ENCODE measurements at regions not wholly inside any gene's neighbourhood (a gene's known extent, or its start where the extent isn't known, plus 50 kb on each side); places are given as distances from the start of the nearest gene placed in this dataset.
"Not testable (repeated sequence)": the region's sequence is repeated elsewhere in the genome, so short reads cannot be mapped to it uniquely, and the experiment has no call there.

- ATAC-seq (replicated peaks in 6 of 8), result no peak
- in situ Hi-C loops (cut with MboI; ENCODE audit: low pct_unique_long_range_greater_than_20kb in 2 of 9, low sequenced_read_pairs in 9 of 9, unreplicated experiment in 9 of 9), result no loop called here
These were observed 1721.9 kb downstream of the OLFM4 start for GRCh38 chr13:54750521-54750920.

GRCh38 chr13:54758795-54759194 lies 1730.2 kb downstream of the OLFM4 start:
- no peak for ATAC-seq (replicated peaks in 6 of 8)
- Histone ChIP-seq H3K4me3 (no peak overlapping the region), H3K27ac (no peak overlapping the region), H3K4me1 (replicated peaks in 1 of 2) (no peaks in the 10 kb centered on the region)
- in situ Hi-C loops (cut with MboI; ENCODE audit: low pct_unique_long_range_greater_than_20kb in 2 of 9, low sequenced_read_pairs in 9 of 9, unreplicated experiment in 9 of 9), result no loop called here

More at GRCh38 chr13:54750521-54750920, 1721.9 kb downstream of the OLFM4 start:
- H3K27ac ChIP-seq, result no peak overlapping the region
- WGBS, 10 experiments, result 0 to 100% (median 83%) methylated on average over 1 to 3 of the region's 3 CpGs; no CpG with 5 or more reads in 3 of the 10 experiments
- no peak overlapping the region for H3K4me3 ChIP-seq
- H3K4me1 ChIP-seq (replicated peaks in 1 of 2), result no peaks in the 10 kb centered on the region

- no peak for ATAC-seq (replicated peaks in 6 of 8)
- Histone ChIP-seq H3K4me1 (replicated peaks in 1 of 2) (no peaks in the 10 kb centered on the region), H3K4me3 (no peak overlapping the region), H3K27ac (no peak overlapping the region)
- 0 to 89% (median 68%) methylated on average over 1 to 2 of the region's 2 CpGs for WGBS, 10 experiments
- in situ Hi-C loops (cut with MboI; ENCODE audit: low pct_unique_long_range_greater_than_20kb in 2 of 9, low sequenced_read_pairs in 9 of 9, unreplicated experiment in 9 of 9), result no loop called here
These were observed 1739.6 kb downstream of the OLFM4 start for GRCh38 chr13:54768214-54768613.

- Histone ChIP-seq H3K27ac (no peak overlapping the region), H3K4me1 (replicated peaks in 1 of 2) (no peaks in the 10 kb centered on the region), H3K4me3 (no peak overlapping the region)
- in situ Hi-C loops (cut with MboI; ENCODE audit: low pct_unique_long_range_greater_than_20kb in 2 of 9, low sequenced_read_pairs in 9 of 9, unreplicated experiment in 9 of 9), result no loop called here
- WGBS, 10 experiments, result 5 to 97% (median 90%) methylated on average over 2 to 9 of the region's 13 CpGs; no CpG with 5 or more reads in 7 of the 10 experiments
- ATAC-seq (replicated peaks in 6 of 8), result no peak
These were observed 1747.0 kb downstream of the OLFM4 start for GRCh38 chr13:54775501-54776191.

- no peaks in the 10 kb centered on the region for H3K4me1 ChIP-seq (replicated peaks in 1 of 2)
- 0 to 93% (median 79%) methylated on average over 1 to 8 of the region's 12 CpGs; no CpG with 5 or more reads in 4 of the 10 experiments for WGBS, 10 experiments
- H3K4me3 ChIP-seq, result no peak overlapping the region
- no peak overlapping the region for H3K27ac ChIP-seq
- in situ Hi-C loops (cut with MboI; ENCODE audit: low pct_unique_long_range_greater_than_20kb in 2 of 9, low sequenced_read_pairs in 9 of 9, unreplicated experiment in 9 of 9), result no loop called here
- ATAC-seq (replicated peaks in 6 of 8), result no peak
These were observed 1759.1 kb downstream of the OLFM4 start for GRCh38 chr13:54787754-54788153.

- in situ Hi-C loops (cut with MboI; ENCODE audit: low pct_unique_long_range_greater_than_20kb in 2 of 9, low sequenced_read_pairs in 9 of 9, unreplicated experiment in 9 of 9), result no loop called here
- H3K4me3 ChIP-seq, result no peak overlapping the region
- H3K4me1 ChIP-seq (replicated peaks in 1 of 2), result no peaks in the 10 kb centered on the region
- H3K27ac ChIP-seq, result no peak overlapping the region
- 40 to 100% (median 98%) methylated on average over 2 to 10 of the region's 37 CpGs; no CpG with 5 or more reads in 7 of the 10 experiments for WGBS, 10 experiments
- no peak for ATAC-seq (replicated peaks in 6 of 8)
These were observed 1771.1 kb downstream of the OLFM4 start for GRCh38 chr13:54799621-54800226.

- peak in 3 of 8 experiments; percentile 27 to 60 (median 60) for ATAC-seq (replicated peaks in 6 of 8)
- Histone ChIP-seq H3K27ac (no peak overlapping the region), H3K4me1 (replicated peaks in 1 of 2) (no peaks in the 10 kb centered on the region), H3K4me3 (no peak overlapping the region)
- 25 to 100% (median 60%) methylated on average over 1 to 4 of the region's 4 CpGs for WGBS, 10 experiments
- in situ Hi-C loops (cut with MboI; ENCODE audit: low pct_unique_long_range_greater_than_20kb in 2 of 9, low sequenced_read_pairs in 9 of 9, unreplicated experiment in 9 of 9), result no loop called here
These were observed 1773.6 kb downstream of the OLFM4 start for GRCh38 chr13:54802226-54802625.

- Histone ChIP-seq H3K27ac (no peak overlapping the region), H3K4me1 (replicated peaks in 1 of 2) (no peaks in the 10 kb centered on the region), H3K4me3 (no peak overlapping the region)
- in situ Hi-C loops (cut with MboI; ENCODE audit: low pct_unique_long_range_greater_than_20kb in 2 of 9, low sequenced_read_pairs in 9 of 9, unreplicated experiment in 9 of 9), result no loop called here
- no peak for ATAC-seq (replicated peaks in 6 of 8)
- 29 to 100% (median 81%) methylated on average over 1 to 3 of the region's 3 CpGs; no CpG with 5 or more reads in 1 of the 10 experiments for WGBS, 10 experiments
These were observed 1777.1 kb downstream of the OLFM4 start for GRCh38 chr13:54805743-54806142.

- H3K4me1 ChIP-seq (replicated peaks in 1 of 2); ATAC-seq (replicated peaks in 6 of 8); in situ Hi-C loops (cut with MboI; ENCODE audit: low pct_unique_long_range_greater_than_20kb in 2 of 9, low sequenced_read_pairs in 9 of 9, unreplicated experiment in 9 of 9); H3K4me3 ChIP-seq; H3K27ac ChIP-seq: not testable (repeated sequence)
- WGBS, 10 experiments, result 0 to 100% (median 84%) methylated on average over 1 to 2 of the region's 4 CpGs; no CpG with 5 or more reads in 6 of the 10 experiments
These were observed 1793.4 kb downstream of the OLFM4 start for GRCh38 chr13:54821938-54822470.

- in situ Hi-C loops (cut with MboI; ENCODE audit: low pct_unique_long_range_greater_than_20kb in 2 of 9, low sequenced_read_pairs in 9 of 9, unreplicated experiment in 9 of 9); H3K27ac ChIP-seq; H3K4me1 ChIP-seq (replicated peaks in 1 of 2); ATAC-seq (replicated peaks in 6 of 8); H3K4me3 ChIP-seq: not testable (repeated sequence)
- 0 to 92% (median 10%) methylated on average over 1 to 5 of the region's 28 CpGs; no CpG with 5 or more reads in 7 of the 10 experiments for WGBS, 10 experiments
These were observed 1800.9 kb downstream of the OLFM4 start for GRCh38 chr13:54829391-54830068.

GRCh38 chr13:54836273-54836672 lies 1807.7 kb downstream of the OLFM4 start:
- WGBS, 10 experiments, result 0 to 100% (median 71%) methylated on average over 1 to 4 of the region's 4 CpGs; no CpG with 5 or more reads in 1 of the 10 experiments
- ATAC-seq (replicated peaks in 6 of 8), result no peak
- Histone ChIP-seq H3K27ac (no peak overlapping the region), H3K4me1 (replicated peaks in 1 of 2) (no peaks in the 10 kb centered on the region), H3K4me3 (no peak overlapping the region)
- in situ Hi-C loops (cut with MboI; ENCODE audit: low pct_unique_long_range_greater_than_20kb in 2 of 9, low sequenced_read_pairs in 9 of 9, unreplicated experiment in 9 of 9), result no loop called here

- in situ Hi-C loops (cut with MboI; ENCODE audit: low pct_unique_long_range_greater_than_20kb in 2 of 9, low sequenced_read_pairs in 9 of 9, unreplicated experiment in 9 of 9), result no loop called here
- Histone ChIP-seq H3K4me3 (no peak overlapping the region), H3K4me1 (replicated peaks in 1 of 2) (no peaks in the 10 kb centered on the region), H3K27ac (no peak overlapping the region)
- ATAC-seq (replicated peaks in 6 of 8), result no peak
These were observed 1813.1 kb downstream of the OLFM4 start for GRCh38 chr13:54841682-54842081.

- no peak overlapping the region for H3K27ac ChIP-seq
These were observed 1816.8 kb downstream of the OLFM4 start for GRCh38 chr13:54845351-54845965.

More at GRCh38 chr13:54845351-54845965, 1816.8 kb downstream of the OLFM4 start:
- Histone ChIP-seq H3K4me3 (no peak overlapping the region), H3K4me1 (replicated peaks in 1 of 2) (no peaks in the 10 kb centered on the region)
- peak in 3 of 8 experiments; percentile 41 to 58 (median 42) for ATAC-seq (replicated peaks in 6 of 8)
- in situ Hi-C loops (cut with MboI; ENCODE audit: low pct_unique_long_range_greater_than_20kb in 2 of 9, low sequenced_read_pairs in 9 of 9, unreplicated experiment in 9 of 9), result no loop called here
- WGBS, 10 experiments, result 0 to 81% (median 41%) methylated on average over 2 to 6 of the region's 6 CpGs

Measured in motor neuron (in vitro differentiated cells).